A204.1 (cell line): ENCODE measurements at regions not wholly inside any gene's neighbourhood (a gene's known extent, or its start where the extent isn't known, plus 50 kb on each side); places are given as distances from the start of the nearest gene placed in this dataset.
"Not testable (repeated sequence)": the region's sequence is repeated elsewhere in the genome, so short reads cannot be mapped to it uniquely, and the experiment has no call there.

Experiments used
- FAIRE-seq: peaks from 2 replicates; lab custom pipeline; 2012; peaks lifted over from hg19 to GRCh38; lab: Jason Lieb, UNC

DNA sequence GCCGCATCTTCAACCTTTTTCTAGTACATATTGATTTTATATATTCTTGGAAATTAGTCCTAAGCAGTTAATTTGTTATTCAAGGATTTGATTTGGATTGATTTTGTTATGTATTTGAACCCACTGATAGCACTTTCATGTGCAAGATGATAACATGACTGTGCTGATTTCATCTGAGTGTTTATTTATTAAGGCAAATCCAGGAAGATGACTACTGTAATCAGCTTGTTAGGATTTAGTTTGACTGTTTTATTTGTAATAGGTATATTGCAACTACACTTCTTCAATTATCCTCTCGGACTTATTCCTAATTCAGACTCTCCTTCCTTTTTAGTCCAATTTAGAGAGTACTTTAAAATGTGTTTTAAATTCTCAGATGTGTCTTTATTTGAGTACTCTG is 75.1 kb upstream of the PRKG1 start:
- FAIRE-seq: no peak

- no peak for FAIRE-seq
These were observed 74.1 kb upstream of the PRKG1 start for GRCh38 chr10:51000164-51000563.

GRCh38 chr10:51000976-51001375 is 73.3 kb upstream of the PRKG1 start:
- no peak for FAIRE-seq

GRCh38 chr10:51001587-51001986 is 72.7 kb upstream of the PRKG1 start:
- FAIRE-seq: peak; percentile 82

DNA sequence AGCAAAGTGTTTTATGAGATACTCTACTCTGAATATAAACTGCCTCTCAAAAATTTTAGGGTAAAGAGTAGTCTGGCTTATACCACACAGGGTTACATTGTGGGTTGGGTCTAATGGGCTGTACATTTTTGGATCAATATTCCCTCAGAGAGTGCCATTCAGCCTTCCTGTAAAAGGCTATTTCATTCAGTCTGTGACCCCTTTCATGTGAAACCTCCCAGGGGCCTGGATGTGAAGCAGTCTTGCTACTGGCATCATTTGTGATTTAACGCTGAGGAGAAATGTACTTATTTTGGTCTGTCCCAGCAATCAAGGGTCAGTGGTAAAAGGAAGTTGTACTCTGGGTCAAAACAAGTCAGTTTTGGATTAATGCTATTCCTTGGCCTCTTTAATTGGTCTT is 71.8 kb upstream of the PRKG1 start:
- no peak for FAIRE-seq

DNA sequence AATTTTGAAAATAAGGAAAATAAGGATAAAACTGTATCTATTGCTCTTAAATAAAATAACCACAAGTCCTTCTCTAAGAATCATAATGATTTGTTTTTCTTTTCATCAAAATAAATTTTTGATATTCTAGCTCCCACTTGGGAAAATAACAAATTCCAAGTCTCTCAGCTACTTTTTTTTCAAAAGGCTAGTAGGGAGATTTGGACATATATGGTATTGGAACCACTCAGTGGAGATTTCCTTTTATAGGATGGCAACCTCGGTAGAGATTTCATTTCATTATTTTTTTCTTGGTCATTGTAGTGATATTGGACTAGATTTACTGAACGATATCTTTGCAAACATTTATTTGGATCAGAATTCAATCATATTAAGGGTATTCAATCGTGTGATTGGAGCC is 69.5 kb upstream of the PRKG1 start:
- FAIRE-seq: no peak

GRCh38 chr10:51005551-51005950 is 68.7 kb upstream of the PRKG1 start:
- FAIRE-seq: no peak

DNA sequence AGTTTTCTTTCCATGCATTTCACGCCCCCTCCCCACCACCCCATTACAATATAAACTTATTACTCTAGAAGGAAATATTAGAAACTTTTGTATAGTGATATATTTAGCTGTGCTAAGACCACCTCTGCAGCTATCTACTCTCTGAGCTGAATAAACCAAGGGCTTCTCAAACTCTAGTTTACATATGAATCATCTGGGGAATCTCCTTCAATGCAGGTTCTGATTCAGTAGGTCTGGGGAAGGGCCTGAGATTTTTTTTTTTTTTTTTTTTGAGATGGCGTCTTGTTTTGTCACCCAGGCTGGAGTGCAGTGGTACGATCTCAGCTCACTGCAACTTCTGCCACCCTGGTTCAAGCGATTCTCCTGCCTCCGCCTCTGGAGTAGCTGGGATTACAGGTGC is 67.6 kb upstream of the PRKG1 start:
- FAIRE-seq: no peak

DNA sequence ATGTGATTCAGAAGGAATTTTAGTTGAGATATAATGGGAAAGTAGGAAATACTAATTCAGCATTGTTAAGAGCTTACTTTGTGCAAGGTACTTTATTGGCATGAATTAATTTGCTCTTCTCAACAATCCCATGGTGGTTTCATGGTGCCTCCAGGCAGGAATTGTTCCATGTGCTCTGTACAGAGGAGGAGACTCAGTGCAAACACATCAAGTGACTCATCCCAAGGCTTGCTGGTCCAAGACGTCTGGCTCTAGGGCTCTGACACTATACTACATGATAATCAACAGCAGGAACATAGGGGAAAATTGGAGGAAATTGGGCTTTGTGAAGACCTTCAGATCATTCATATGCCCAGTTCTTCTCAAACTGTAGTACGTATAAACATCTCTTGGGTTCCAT is 66.5 kb upstream of the PRKG1 start:
- no peak for FAIRE-seq

DNA sequence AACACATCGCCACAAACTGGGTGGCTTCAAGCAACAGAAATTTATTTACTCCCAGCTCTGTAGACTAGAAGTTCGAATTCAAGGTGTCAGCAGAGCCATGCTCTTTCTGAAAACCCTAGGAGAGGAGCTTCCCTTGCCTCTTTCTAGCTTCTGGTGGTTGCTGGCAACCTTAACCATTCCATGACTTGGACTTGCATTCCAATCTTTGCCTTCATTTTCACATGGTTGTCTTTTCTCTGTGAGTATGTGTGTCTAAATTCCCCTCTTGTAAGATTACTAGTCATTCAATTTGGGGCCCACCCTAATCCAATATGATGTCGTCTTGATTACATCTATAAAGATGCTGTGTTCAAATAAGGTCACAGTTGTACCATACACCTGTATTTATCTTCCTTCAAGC is 65.9 kb upstream of the PRKG1 start:
- no peak for FAIRE-seq

DNA sequence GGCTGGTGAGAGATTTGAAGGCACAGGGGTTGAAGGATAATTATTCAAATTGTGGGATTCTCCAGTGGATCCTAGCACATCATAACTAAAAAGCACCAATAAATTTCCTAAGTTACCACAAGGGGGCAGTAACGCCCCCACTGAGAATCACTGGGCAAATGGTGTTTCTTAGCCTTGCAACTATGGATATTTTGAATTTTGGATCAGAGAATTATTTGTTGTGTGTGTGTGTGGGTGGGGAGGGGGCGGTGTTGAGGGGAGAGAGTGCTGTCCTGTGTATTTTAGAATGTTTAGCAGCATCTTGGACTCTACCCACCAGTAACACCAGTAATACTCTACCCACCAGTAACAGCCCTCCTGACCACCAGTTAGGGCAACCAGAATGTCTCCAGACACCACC is 63.3 kb upstream of the PRKG1 start:
- peak; percentile 35 for FAIRE-seq

- FAIRE-seq: no peak
These were observed 62.2 kb upstream of the PRKG1 start for GRCh38 chr10:51012073-51012472.

DNA sequence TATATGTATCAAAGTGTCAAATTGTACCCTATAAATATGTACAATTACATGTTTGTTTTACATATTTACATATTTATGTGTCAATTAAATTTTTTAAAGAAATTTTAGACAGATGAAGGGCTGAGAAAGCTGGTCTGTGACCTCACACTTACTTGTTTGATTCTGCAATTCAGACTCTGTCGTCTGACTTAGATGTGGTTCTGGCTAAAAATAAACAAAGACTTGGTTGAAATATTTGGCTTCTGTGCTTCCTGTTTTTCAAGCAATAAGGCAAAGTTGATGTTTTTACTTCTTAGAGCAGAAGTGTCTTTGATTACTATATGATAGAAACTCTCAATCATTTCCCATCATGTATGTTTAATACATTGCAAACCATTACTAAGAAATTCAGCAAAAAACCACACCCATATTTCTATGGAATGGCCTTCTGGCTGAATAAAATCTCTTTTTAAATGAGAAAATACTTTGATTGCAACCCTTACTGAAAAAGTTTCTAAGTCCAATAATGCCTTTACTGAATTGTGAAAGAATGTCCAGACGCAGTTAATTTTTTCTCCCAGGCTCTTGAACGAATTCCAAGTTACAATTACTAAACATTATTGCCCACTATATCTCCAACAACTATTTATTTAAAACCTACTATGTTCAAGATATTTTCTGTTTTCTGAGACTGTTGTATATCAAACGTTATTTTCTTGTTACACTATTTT is 59.5 kb upstream of the PRKG1 start:
- FAIRE-seq: no peak

DNA sequence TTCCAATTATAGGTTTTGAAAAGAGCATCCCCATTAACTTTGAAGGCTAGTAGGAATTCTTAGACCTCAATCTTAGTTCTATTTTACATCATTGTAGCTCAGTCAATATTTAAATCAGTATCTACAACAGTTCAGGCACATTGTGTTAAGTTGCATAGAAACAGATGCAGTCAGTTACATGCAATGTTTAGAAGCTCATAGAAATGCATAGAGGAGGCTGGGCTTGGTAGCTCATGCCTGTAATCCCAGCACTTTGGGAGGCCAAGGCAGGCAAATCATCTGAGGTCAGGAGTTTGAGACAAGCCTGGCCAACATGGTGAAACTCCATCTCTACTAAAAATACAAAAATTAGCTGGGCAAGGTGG is 58.9 kb upstream of the PRKG1 start:
- FAIRE-seq: not testable (repeated sequence)

DNA sequence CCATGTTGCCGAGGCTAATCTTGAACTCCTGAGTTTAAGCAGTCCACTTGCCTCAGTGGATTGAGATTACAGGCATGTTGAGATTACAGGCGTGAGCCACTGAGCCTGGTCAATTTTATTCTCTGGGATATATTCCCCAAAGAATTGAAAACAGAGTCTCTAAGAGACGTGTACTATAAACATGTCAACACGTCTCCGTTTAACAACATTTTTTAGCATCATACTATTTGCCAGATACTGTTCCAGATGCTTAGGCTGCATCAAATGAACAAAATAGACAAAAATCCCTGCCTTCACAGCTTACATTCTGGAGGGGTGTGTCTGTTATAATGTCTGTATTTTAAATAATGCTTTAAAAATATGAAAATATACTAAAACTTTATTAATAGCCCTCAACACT is 54.1 kb upstream of the PRKG1 start:
- no peak for FAIRE-seq

- no peak for FAIRE-seq
These were observed 51.2 kb upstream of the PRKG1 start for GRCh38 chr10:51022933-51023585.

DNA sequence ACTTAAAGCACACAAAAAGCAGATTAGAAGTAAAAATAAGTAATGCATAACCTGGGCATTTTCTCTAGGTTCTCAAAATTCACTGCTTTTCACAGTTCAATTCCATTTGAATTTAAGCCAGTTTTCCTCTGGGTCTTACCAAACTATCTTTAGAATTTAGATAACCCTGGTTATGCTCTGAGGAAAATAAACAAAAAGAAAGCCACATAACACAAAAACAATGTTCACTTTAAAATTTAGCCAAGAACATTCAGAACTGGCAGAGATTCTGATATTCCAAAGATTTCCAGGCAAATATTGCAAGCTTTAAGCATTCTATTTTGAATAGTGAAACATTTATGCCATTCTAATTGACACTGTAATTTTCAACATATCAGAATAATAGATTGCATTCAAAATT is 50.7 kb upstream of the PRKG1 start:
- no peak for FAIRE-seq
